A549 (cell line): ENCODE measurements at regions not wholly inside any gene's neighbourhood (a gene's known extent, or its start where the extent isn't known, plus 50 kb on each side); places are given as distances from the start of the nearest gene placed in this dataset.
A peak's percentile ranks its signal among the peaks of the same experiment; 100 is the strongest.

Experiments
- ATAC-seq, 2 experiments: fragments of 200-7000 bp in 1 of 2; fragments of >200 bp in 1 of 2; cut with Nextera tagmentation in 1 of 2; cut with Tn5 transposase in 1 of 2; 3 replicates each; pipeline versions ENCODE4 v1.8.0 to v1.9.1; 2018 to 2020; ENCODE audit warnings: mild to moderate bottlenecking in 1 of 2, moderate library complexity in 1 of 2
- CTCF ChIA-PET: fragments of 300-600 bp; sonication (Branson Sonifier 250); formaldehyde crosslinking; extraction: SDS; loops from one replicate; lab custom pipeline; 2021; ENCODE audit warnings: antibody characterized with exemption, inconsistent platforms; lab: Yijun Ruan, JAX
- POLR2A ChIA-PET: fragments of 350-600 bp; formaldehyde crosslinking; extraction: SDS; loops from one replicate; lab custom pipeline; 2021; ENCODE audit warnings: antibody characterized with exemption, inconsistent platforms; lab: Yijun Ruan, JAX
- DNase-seq, 2 experiments: peaks; one replicate each; pipeline versions ENCODE4 v3.0.0 to v3.0.0-alpha.2; 2011 to 2016; ENCODE audit warnings: low read depth in 1 of 2, low spot score in 1 of 2
- FAIRE-seq: peaks from 2 replicates; lab custom pipeline; 2011; peaks lifted over from hg19 to GRCh38; lab: Jason Lieb, UNC
- H3K27ac ChIP-seq, 2 experiments: fragments of >200 bp; sonication (Bioruptor Twin); formaldehyde crosslinking; 3 replicates each; pipeline ENCODE4 v1.5.1; 2016 to 2017
- H3K4me1 ChIP-seq: fragments of >200 bp; sonication (Bioruptor Twin); formaldehyde crosslinking; 3 replicates; pipeline ENCODE4 v1.6.1; 2016
- H3K4me2 ChIP-seq: fragments of >200 bp; sonication (Bioruptor Twin); formaldehyde crosslinking; 3 replicates; pipeline ENCODE4 v1.6.1; 2016
- H3K4me3 ChIP-seq: fragments of >200 bp; sonication (Bioruptor Twin); formaldehyde crosslinking; 3 replicates; pipeline ENCODE4 v1.5.1; 2016
- H3K9me3 ChIP-seq: fragments of >200 bp; sonication (Bioruptor Twin); formaldehyde crosslinking; 3 replicates; pipeline ENCODE4 v1.6.1; 2016
- BHLHE40 ChIP-seq: IDR thresholded peaks from 2 replicates; pipeline ENCODE4 v1.6.1; 2012; ENCODE audit warnings: low read depth, low read length, inconsistent platforms
- EHMT2 ChIP-seq: fragments of 200-600 bp; sonication (generic); IDR thresholded peaks from 2 replicates; pipeline ENCODE4 v1.6.1; 2016; ENCODE audit warnings: antibody characterized with exemption, low read depth, mild to moderate bottlenecking, moderate library complexity
- EP300 ChIP-seq, 2 experiments: fragments of >200 bp; sonication (Bioruptor Twin); formaldehyde crosslinking; IDR thresholded peaks; 2 replicates in 1 of 2; 3 replicates in 1 of 2; pipeline ENCODE4 v1.6.1; 2016 to 2017
- ESRRA ChIP-seq: fragments of 150-350 bp; IDR thresholded peaks from 2 replicates; pipeline ENCODE4 v1.6.1; 2014; ENCODE audit warnings: mild to moderate bottlenecking, low read length, borderline replicate concordance
- FOXS1 ChIP-seq: fragments of 250-450 bp; sonication (Bioruptor Pico); IDR thresholded peaks from 2 replicates; pipeline ENCODE4 v1.5.0; 2020; ENCODE audit warnings: mild to moderate bottlenecking, moderate library complexity
- GATA3 ChIP-seq: IDR thresholded peaks from 2 replicates; pipeline ENCODE4 v1.6.1; 2012; ENCODE audit warnings: borderline replicate concordance
- HEYL ChIP-seq: fragments of 250-450 bp; sonication (Bioruptor Pico); IDR thresholded peaks from 2 replicates; pipeline ENCODE4 v1.8.0; 2021; ENCODE audit warnings: mild to moderate bottlenecking, moderate library complexity
- HOXA7 ChIP-seq: fragments of 250-450 bp; sonication (Bioruptor Pico); IDR thresholded peaks from 2 replicates; pipeline ENCODE4 v1.5.0; 2020; ENCODE audit warnings: mild to moderate bottlenecking, moderate library complexity
- HOXB5 ChIP-seq: fragments of 250-450 bp; sonication (Bioruptor Pico); IDR thresholded peaks from 2 replicates; pipeline ENCODE4 v1.5.0; 2020; ENCODE audit warnings: mild to moderate bottlenecking, moderate library complexity
- KDM1A ChIP-seq: fragments of 200-600 bp; sonication (generic); IDR thresholded peaks from 2 replicates; pipeline ENCODE4 v1.6.1; 2016; ENCODE audit warnings: low read depth, mild to moderate bottlenecking
- POLR2A ChIP-seq: IDR thresholded peaks from 2 replicates; pipeline ENCODE4 v1.6.1; 2012; ENCODE audit warnings: mild to moderate bottlenecking, low read length
- SREBF2 ChIP-seq: fragments of 450-650 bp; IDR thresholded peaks from 2 replicates; pipeline ENCODE4 v1.6.1; 2014; ENCODE audit warnings: mild to moderate bottlenecking, moderate library complexity
- TFCP2L1 ChIP-seq: fragments of 250-450 bp; sonication (Bioruptor Pico); IDR thresholded peaks from 2 replicates; pipeline ENCODE4 v1.5.0; 2021; ENCODE audit warnings: mild to moderate bottlenecking
- TP53 ChIP-seq: fragments of 250-450 bp; sonication (Bioruptor Pico); IDR thresholded peaks from 2 replicates; pipeline ENCODE4 v1.5.0; 2021; ENCODE audit warnings: mild to moderate bottlenecking, moderate library complexity
- ZFP36 ChIP-seq: fragments of 450-650 bp; IDR thresholded peaks from 2 replicates; pipeline ENCODE4 v1.6.1; 2014; ENCODE audit warnings: borderline replicate concordance; ENCODE audit not compliant: partially characterized antibody
- WGBS: methylation state at CpG from one replicate; pipeline ENCODE4 v1.1.6; 2017; ENCODE audit errors: missing lambda C conversion rate; 5-methylcytosine and 5-hydroxymethylcytosine counted together
- TF ChIP-seq, protein P1 (sequence below): fragments of 250-450 bp; sonication (Bioruptor Pico); IDR thresholded peaks from 2 replicates; pipeline ENCODE4 v1.5.0; 2020; ENCODE audit warnings: low read depth, mild to moderate bottlenecking, moderate library complexity
- TF ChIP-seq, protein P2 (sequence below): IDR thresholded peaks from 2 replicates; pipeline ENCODE4 v1.6.1; 2012
- TF ChIP-seq, protein P3 (sequence below): fragments of >200 bp; sonication (Bioruptor Twin); formaldehyde crosslinking; IDR thresholded peaks from 3 replicates; pipeline ENCODE4 v1.6.1; 2016
- TF ChIP-seq, protein P4 (sequence below): IDR thresholded peaks from 2 replicates; pipeline ENCODE4 v1.6.1; 2012; ENCODE audit warnings: low read depth, borderline replicate concordance
- TF ChIP-seq, protein P5 (sequence below): fragments of 150-350 bp; IDR thresholded peaks from 2 replicates; pipeline ENCODE4 v1.6.1; 2014; ENCODE audit warnings: low read depth, mild to moderate bottlenecking, low read length
- TF ChIP-seq, protein P6 (sequence below): IDR thresholded peaks from 2 replicates; pipeline ENCODE4 v1.6.1; 2012
- TF ChIP-seq, protein P7 (sequence below): fragments of 250-450 bp; sonication (Bioruptor Pico); IDR thresholded peaks from 2 replicates; pipeline ENCODE4 v1.5.0; 2021; ENCODE audit warnings: mild to moderate bottlenecking, moderate library complexity, borderline replicate concordance
- TF ChIP-seq, protein P8 (sequence below): fragments of >200 bp; sonication (Bioruptor Twin); formaldehyde crosslinking; IDR thresholded peaks from 2 replicates; pipeline ENCODE4 v1.6.1; 2016

DNA sequence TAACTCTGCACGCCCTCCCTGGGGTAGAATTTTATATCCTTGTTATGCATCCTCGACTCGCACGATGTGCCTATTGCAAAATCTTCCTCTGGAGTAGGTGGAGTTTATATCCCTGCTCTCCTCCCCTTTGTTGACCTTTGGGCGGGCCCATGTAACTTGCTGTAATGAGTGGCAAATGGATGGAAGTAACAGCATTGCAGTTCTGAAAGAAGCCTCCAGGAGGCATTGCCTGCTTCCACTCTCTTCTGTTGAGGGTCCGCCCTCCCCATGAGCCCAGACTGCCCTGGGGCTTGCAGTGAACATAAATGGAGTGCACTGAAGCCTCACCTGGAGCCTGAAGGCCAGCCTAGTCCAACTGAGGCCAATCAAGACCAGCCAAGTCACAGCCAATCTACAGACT is 62.2 kb upstream of the GRIK3 start:
- Histone ChIP-seq H3K4me1 (no peaks in the 10 kb centered on the region), H3K9me3 (no peaks in the 10 kb centered on the region), H3K27ac (no peak overlapping the region), H3K4me2 (no peak overlapping the region), H3K4me3 (no peak overlapping the region)
- 29% methylated on average over 5 of the region's 6 CpGs for WGBS
- DNase-seq: peak; percentile 4 to 30
- FAIRE-seq: no peak
- CTCF ChIA-PET: no interaction called here
- POLR2A ChIA-PET: no interaction called here
- peak in 1 of 2 experiments; percentile 67; a peak in 3 of 6 replicates for ATAC-seq
- TF ChIP-seq, protein P1, sequence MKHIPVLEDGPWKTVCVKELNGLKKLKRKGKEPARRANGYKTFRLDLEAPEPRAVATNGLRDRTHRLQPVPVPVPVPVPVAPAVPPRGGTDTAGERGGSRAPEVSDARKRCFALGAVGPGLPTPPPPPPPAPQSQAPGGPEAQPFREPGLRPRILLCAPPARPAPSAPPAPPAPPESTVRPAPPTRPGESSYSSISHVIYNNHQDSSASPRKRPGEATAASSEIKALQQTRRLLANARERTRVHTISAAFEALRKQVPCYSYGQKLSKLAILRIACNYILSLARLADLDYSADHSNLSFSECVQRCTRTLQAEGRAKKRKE (CRISPR knock-in tag): no peak
- TF ChIP-seq, protein P2, sequence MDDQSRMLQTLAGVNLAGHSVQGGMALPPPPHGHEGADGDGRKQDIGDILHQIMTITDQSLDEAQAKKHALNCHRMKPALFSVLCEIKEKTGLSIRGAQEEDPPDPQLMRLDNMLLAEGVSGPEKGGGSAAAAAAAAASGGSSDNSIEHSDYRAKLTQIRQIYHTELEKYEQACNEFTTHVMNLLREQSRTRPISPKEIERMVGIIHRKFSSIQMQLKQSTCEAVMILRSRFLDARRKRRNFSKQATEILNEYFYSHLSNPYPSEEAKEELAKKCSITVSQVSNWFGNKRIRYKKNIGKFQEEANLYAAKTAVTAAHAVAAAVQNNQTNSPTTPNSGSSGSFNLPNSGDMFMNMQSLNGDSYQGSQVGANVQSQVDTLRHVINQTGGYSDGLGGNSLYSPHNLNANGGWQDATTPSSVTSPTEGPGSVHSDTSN: no peak
- TF ChIP-seq KDM1A: no peak
- TF ChIP-seq EHMT2: no peak
- TF ChIP-seq GATA3: no peak
- TF ChIP-seq, protein P3, sequence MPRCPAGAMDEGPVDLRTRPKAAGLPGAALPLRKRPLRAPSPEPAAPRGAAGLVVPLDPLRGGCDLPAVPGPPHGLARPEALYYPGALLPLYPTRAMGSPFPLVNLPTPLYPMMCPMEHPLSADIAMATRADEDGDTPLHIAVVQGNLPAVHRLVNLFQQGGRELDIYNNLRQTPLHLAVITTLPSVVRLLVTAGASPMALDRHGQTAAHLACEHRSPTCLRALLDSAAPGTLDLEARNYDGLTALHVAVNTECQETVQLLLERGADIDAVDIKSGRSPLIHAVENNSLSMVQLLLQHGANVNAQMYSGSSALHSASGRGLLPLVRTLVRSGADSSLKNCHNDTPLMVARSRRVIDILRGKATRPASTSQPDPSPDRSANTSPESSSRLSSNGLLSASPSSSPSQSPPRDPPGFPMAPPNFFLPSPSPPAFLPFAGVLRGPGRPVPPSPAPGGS: no peak
- TF ChIP-seq FOXS1 (CRISPR knock-in tag): no peak
- TF ChIP-seq HEYL: no peak
- TF ChIP-seq POLR2A: no peak

DNA sequence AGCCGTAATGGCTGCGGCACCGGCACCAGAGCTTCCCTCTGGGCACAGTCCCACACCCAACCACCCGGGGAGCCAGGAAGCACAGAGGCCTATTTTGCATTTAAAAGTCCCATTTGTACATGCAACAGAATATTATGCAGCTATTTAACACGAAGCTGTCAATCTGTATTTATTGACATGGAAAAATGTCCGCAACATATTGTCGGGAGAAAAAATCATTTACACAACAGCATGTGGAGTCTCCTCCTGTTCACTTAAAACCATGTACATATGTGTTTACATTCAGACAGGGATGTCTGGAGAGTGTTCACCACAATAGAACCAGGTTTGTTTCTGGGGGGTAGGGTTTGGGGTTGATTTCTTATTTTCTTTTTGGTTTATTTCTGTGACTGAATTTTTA is 63.4 kb upstream of the GRIK3 start:
- no peaks in the 10 kb centered on the region for H3K4me1 ChIP-seq
- ChIA-PET CTCF (interaction anchor here (0.9 kb wide), 1 partner anchor 31 kb away, joined by 3 read pairs; no protein-coding TSS in a partner anchor), POLR2A (no interaction called here)
- ATAC-seq: no peak
- H3K4me2 ChIP-seq: no peak overlapping the region
- DNase-seq: no peak
- TF ChIP-seq, protein P4, sequence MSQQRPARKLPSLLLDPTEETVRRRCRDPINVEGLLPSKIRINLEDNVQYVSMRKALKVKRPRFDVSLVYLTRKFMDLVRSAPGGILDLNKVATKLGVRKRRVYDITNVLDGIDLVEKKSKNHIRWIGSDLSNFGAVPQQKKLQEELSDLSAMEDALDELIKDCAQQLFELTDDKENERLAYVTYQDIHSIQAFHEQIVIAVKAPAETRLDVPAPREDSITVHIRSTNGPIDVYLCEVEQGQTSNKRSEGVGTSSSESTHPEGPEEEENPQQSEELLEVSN: no peak
- TF ChIP-seq, protein P3: no peak
- no peak for TF ChIP-seq POLR2A
- no peak for TF ChIP-seq SREBF2
- TF ChIP-seq TFCP2L1 (CRISPR knock-in tag): no peak
- no peak for TF ChIP-seq KDM1A
- H3K27ac ChIP-seq: no peak overlapping the region
- FAIRE-seq: no peak
- WGBS: 52% methylated on average over 6 of the region's 7 CpGs
- H3K4me3 ChIP-seq: no peak overlapping the region
- no peaks in the 10 kb centered on the region for H3K9me3 ChIP-seq

DNA sequence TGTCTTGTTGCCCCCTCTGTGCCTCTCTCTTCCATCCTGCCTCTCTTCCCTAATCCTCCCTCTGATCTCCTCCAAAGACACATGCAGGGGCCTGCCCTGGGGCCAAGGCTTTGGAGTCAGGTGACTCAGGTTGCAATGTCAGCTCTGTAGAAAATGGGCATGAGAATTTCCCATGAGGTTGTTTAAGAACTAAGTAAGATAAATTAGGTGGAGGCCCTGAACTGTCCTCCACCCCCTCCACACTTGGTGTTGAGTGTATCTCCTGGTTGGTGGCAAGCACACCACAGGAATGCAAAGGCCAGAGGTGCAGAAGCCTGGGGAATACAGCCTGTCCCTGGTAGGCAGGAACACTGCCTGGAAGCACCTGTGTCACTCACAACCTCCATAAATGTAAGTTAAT is 63.9 kb upstream of the GRIK3 start:
- FAIRE-seq (no peak), ATAC-seq (no peak), DNase-seq (no peak)
- ChIA-PET CTCF (interaction anchor here (0.9 kb wide), 1 partner anchor 30 kb away, joined by 3 read pairs; no protein-coding TSS in a partner anchor), POLR2A (no interaction called here)
- H3K9me3 ChIP-seq: no peaks in the 10 kb centered on the region
- H3K4me2 ChIP-seq: no peak overlapping the region
- TF ChIP-seq SREBF2 (no peak), ESRRA (no peak), EP300 (IDR thresholded peaks at IDR 0.05) (no peak), ZFP36 (no peak), HOXA7 (CRISPR knock-in tag) (no peak), TP53 (no peak), BHLHE40 (no peak), HOXB5 (CRISPR knock-in tag) (no peak)
- TF ChIP-seq, protein P5, sequence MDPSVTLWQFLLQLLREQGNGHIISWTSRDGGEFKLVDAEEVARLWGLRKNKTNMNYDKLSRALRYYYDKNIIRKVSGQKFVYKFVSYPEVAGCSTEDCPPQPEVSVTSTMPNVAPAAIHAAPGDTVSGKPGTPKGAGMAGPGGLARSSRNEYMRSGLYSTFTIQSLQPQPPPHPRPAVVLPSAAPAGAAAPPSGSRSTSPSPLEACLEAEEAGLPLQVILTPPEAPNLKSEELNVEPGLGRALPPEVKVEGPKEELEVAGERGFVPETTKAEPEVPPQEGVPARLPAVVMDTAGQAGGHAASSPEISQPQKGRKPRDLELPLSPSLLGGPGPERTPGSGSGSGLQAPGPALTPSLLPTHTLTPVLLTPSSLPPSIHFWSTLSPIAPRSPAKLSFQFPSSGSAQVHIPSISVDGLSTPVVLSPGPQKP: no peak
- TF ChIP-seq, protein P4: no peak
- TF ChIP-seq, protein P6, sequence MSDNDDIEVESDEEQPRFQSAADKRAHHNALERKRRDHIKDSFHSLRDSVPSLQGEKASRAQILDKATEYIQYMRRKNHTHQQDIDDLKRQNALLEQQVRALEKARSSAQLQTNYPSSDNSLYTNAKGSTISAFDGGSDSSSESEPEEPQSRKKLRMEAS: no peak
- TF ChIP-seq, protein P7, sequence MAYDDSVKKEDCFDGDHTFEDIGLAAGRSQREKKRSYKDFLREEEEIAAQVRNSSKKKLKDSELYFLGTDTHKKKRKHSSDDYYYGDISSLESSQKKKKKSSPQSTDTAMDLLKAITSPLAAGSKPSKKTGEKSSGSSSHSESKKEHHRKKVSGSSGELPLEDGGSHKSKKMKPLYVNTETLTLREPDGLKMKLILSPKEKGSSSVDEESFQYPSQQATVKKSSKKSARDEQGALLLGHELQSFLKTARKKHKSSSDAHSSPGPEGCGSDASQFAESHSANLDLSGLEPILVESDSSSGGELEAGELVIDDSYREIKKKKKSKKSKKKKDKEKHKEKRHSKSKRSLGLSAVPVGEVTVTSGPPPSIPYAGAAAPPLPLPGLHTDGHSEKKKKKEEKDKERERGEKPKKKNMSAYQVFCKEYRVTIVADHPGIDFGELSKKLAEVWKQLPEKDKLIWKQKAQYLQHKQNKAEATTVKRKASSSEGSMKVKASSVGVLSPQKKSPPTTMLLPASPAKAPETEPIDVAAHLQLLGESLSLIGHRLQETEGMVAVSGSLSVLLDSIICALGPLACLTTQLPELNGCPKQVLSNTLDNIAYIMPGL (CRISPR knock-in tag): no peak
- TF ChIP-seq, protein P8, sequence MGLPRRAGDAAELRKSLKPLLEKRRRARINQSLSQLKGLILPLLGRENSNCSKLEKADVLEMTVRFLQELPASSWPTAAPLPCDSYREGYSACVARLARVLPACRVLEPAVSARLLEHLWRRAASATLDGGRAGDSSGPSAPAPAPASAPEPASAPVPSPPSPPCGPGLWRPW: no peak
- H3K4me1 ChIP-seq: no peaks in the 10 kb centered on the region
- no peak overlapping the region for H3K27ac ChIP-seq
- no peak overlapping the region for H3K4me3 ChIP-seq
